ENCODE measurements at regions not wholly inside any gene's neighbourhood (a gene's known extent, or its start where the extent isn't known, plus 50 kb on each side); places are given as distances from the start of the nearest gene placed in this dataset.

DNA sequence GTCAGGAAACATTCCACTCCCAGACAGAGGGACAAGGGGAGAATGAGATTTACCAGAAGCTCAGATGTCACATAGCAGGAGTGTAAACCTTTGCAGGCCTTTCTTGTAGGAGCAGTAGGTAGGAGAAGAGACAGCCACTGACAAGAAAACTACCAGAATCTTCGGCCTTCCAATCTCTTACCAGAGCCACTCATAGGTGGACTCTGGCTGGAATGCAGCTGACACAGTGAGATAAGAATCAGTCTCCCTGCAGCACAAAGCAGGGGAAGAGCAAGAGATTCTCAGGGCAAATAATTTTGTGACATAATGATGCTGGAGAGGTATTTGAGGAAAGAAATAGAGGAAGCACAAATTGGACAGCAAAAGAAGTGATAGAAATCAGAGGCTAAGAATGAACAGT lies 1534.5 kb downstream of the DPP10 start:
- TF ChIP-seq EZH2phosphoT487 (IDR thresholded peaks at IDR 0.05; ENCODE audit: borderline replicate concordance, low read length), result no peak
- TF ChIP-seq, protein P1, sequence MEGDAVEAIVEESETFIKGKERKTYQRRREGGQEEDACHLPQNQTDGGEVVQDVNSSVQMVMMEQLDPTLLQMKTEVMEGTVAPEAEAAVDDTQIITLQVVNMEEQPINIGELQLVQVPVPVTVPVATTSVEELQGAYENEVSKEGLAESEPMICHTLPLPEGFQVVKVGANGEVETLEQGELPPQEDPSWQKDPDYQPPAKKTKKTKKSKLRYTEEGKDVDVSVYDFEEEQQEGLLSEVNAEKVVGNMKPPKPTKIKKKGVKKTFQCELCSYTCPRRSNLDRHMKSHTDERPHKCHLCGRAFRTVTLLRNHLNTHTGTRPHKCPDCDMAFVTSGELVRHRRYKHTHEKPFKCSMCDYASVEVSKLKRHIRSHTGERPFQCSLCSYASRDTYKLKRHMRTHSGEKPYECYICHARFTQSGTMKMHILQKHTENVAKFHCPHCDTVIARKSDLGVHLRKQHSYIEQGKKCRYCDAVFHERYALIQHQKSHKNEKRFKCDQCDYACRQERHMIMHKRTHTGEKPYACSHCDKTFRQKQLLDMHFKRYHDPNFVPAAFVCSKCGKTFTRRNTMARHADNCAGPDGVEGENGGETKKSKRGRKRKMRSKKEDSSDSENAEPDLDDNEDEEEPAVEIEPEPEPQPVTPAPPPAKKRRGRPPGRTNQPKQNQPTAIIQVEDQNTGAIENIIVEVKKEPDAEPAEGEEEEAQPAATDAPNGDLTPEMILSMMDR (conservative IDR thresholded peaks at IDR 0.05; ENCODE audit: low read depth, low read length), result no peak

All from PC-3 (cell line).